Heart left ventricle (tissue), 16 donors: ENCODE measurements at regions not wholly inside any gene's neighbourhood (a gene's known extent, or its start where the extent isn't known, plus 50 kb on each side); places are given as distances from the start of the nearest gene placed in this dataset.
A peak's percentile ranks its signal among the peaks of the same experiment; 100 is the strongest.

Source experiments
- ATAC-seq, 4 donors: fragments of 200-7000 bp; cut with Tn5 transposase; one replicate each; pipeline ENCODE4 v1.9.1; 2020 to 2022; ENCODE audit warnings: moderate library complexity in 4 of 4, mild to moderate bottlenecking in 3 of 4, moderate number of reproducible peaks in 1 of 4
- DNase-seq, 5 donors: peaks; one replicate each; pipeline ENCODE4 v3.0.0-alpha.2; 2020
- H3K27ac ChIP-seq, 12 donors: fragments of 200-600 bp; sonication (generic) in 4 of 12; one replicate each; pipeline versions ENCODE4 v1.5.0 to v1.8.0; 2016 to 2022; ENCODE audit warnings: mild to moderate bottlenecking in 2 of 12
- H3K27me3 ChIP-seq, 9 donors: fragments of 200-600 bp; sonication (generic) in 2 of 9; one replicate each; pipeline versions ENCODE4 v1.5.1 to v1.8.0; 2016 to 2022; ENCODE audit warnings: mild to moderate bottlenecking in 3 of 9
- H3K36me3 ChIP-seq, 9 donors: fragments of 200-600 bp; sonication (generic) in 2 of 9; one replicate each; pipeline versions ENCODE4 v1.5.0 to v1.8.0; 2018 to 2022; ENCODE audit warnings: mild to moderate bottlenecking in 2 of 9
- H3K4me1 ChIP-seq, 12 donors: fragments of 200-600 bp; sonication (generic) in 4 of 12; one replicate each; pipeline versions ENCODE4 v1.5.0 to v1.8.0; 2016 to 2022; ENCODE audit warnings: mild to moderate bottlenecking in 3 of 12
- H3K4me3 ChIP-seq, 12 donors: fragments of 200-600 bp; sonication (generic) in 4 of 12; one replicate each; pipeline versions ENCODE4 v1.5.0 to v1.8.0; 2017 to 2022; ENCODE audit warnings: mild to moderate bottlenecking in 9 of 12, moderate library complexity in 4 of 12
- H3K9me3 ChIP-seq, 12 donors: fragments of 200-600 bp; sonication (generic) in 4 of 12; one replicate each; pipeline versions ENCODE4 v1.5.0 to v1.8.0; 2016 to 2022; ENCODE audit warnings: mild to moderate bottlenecking in 1 of 12
- POLR2A ChIP-seq, 2 donors: fragments of 450-650 bp; IDR thresholded peaks; one replicate each; pipeline ENCODE4 v1.6.1; 2017; ENCODE audit warnings: antibody characterized with exemption in 2 of 2, mild to moderate bottlenecking in 2 of 2, moderate library complexity in 2 of 2
- WGBS, 4 donors: extraction: QIAGEN DNeasy Blood & Tissue Kit in 2 of 4; methylation state at CpG; one replicate each; pipeline versions ENCODE4 v1.1.5 to v1.1.7; 2013 to 2018; 5-methylcytosine and 5-hydroxymethylcytosine counted together
- intact Hi-C, 10 donors: fragments of 100-400 bp; cut with DNase I; formaldehyde crosslinking; loops; one replicate each; pipeline versions ENCODE4 v1.11.1 to v1.14.2; 2022
- TF ChIP-seq, protein P1 (sequence below), 12 donors: fragments of 200-600 bp; sonication (generic) in 4 of 12; IDR thresholded peaks; one replicate each; pipeline versions ENCODE4 v1.5.0 to v1.8.0; 2018 to 2022; ENCODE audit warnings: antibody characterized with exemption in 12 of 12, mild to moderate bottlenecking in 5 of 12
- donor health status: ischemic (EF 13 %, LVEDD 7.1; RV severe dilation, severe dysfunction).
- donor health status: healthy with polysubstance abuse.
- donor health status: DM: no; HTN: yes; CAD: no.
- donor health status: DM: no; HTN: no; CAD: no.
- donor health status: ischemic (EF 25% LVEDD 6.9; RV normal size, moderate dysfunction).
- donor health status: ischemic (EF 25% LVEDD 5.7; RV mildly dilated, moderate dysfunction).
- donor health status: healthy.
- donor health status: DM: yes; HTN: yes; CAD: no.
- donor health status: ischemic (EF 35%, LVEDD 5.7; RV mildly dilated, moderate dysfunction).
- donor health status: nonischemic (EF 11% LVEDD 7.7; RV severe dilation, severe dysfunction).
- donor health status: DM: yes; HTN: yes; CAD: no.
- donor health status: PGD.
- donor health status: ischemic (EF 29% LVEDD 5.4; RV normal size, mild dysfunction).
- donor health status: nonischemic (EF 23%, LVEDD 6.1; RV moderate dilation, normal function).

DNA sequence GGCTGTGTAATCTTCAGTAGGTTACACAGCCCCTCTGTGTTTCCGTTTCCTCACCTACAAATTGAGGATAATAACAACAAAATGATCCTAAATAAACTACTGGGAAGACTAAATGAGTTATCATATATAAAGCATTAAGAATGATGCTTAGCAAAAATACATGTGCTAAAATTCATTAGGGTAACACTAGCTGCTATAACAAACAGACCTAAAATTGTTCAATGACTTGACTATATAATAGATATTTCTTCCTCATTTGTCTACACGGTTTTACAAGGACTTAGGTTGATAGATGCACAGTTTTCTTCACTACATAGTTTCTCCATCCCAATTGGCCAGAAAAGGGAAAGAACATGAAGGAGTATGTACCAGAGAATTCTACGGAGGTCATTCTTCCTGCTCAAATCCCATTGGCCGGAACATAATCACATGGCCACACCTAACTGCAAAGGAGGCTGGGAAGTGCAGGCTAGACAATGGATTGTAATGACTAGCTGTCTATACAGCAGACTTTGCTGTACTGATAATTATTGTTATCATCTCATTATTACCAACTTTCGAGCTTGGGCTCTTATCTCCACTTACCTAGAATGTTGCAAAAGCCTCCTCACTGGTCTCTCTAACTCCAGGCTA lies 223.5 kb upstream of the NUDT4 start:
- H3K27me3 ChIP-seq: no peaks in the 10 kb centered on the region
- peaks cover 0 to 10% (median 0%) of the 10 kb centered on the region in 12 donors for H3K9me3 ChIP-seq
- H3K36me3 ChIP-seq: no peaks in the 10 kb centered on the region
- 89 to 92% (median 91%) methylated on average over 5 of the region's 5 CpGs for WGBS, 4 donors
- ATAC-seq (no peak), DNase-seq (no peak)
- peaks cover 0 to 7% (median 0%) of the 10 kb centered on the region in 12 donors for H3K4me1 ChIP-seq
- intact Hi-C loops: no loop called here
- TF ChIP-seq, protein P1, sequence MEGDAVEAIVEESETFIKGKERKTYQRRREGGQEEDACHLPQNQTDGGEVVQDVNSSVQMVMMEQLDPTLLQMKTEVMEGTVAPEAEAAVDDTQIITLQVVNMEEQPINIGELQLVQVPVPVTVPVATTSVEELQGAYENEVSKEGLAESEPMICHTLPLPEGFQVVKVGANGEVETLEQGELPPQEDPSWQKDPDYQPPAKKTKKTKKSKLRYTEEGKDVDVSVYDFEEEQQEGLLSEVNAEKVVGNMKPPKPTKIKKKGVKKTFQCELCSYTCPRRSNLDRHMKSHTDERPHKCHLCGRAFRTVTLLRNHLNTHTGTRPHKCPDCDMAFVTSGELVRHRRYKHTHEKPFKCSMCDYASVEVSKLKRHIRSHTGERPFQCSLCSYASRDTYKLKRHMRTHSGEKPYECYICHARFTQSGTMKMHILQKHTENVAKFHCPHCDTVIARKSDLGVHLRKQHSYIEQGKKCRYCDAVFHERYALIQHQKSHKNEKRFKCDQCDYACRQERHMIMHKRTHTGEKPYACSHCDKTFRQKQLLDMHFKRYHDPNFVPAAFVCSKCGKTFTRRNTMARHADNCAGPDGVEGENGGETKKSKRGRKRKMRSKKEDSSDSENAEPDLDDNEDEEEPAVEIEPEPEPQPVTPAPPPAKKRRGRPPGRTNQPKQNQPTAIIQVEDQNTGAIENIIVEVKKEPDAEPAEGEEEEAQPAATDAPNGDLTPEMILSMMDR (IDR thresholded peaks at IDR 0.05): no peak
- TF ChIP-seq POLR2A (IDR thresholded peaks at IDR 0.05): no peak
- H3K27ac ChIP-seq: no peak overlapping the region
- H3K4me3 ChIP-seq: no peak overlapping the region

DNA sequence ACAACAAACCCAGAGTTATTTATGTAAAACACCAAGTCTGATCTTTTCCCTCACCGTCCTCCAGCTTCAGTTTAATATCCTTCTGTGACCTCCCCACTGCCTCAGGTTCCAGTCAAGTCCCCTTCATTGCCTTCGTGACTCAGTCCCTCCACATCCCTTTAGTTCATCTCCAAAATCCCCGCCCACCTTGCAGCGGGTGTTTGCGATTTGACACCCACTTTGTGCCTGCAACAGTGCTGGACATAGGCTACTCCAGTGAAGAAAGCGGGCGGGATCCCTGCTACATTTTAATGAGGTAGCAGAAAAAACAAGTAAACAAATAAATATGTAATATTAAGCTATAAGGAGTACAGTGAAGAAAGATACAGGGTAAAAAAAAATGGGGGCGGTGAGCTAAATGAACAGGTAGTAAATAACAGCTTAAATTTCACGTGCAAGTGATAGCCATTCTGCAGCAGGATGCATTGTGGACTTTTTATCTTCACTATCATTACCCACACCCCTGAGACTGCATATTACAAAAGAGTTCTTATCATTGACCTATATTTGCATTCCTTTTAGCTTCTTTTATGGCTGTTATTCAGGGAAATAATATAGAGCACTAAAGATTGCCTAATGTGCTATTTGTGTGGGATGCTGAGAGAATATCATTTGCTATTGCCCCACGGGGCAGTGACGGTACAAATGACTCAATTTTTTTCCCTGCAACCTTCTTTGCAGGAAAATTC lies 222.8 kb upstream of the NUDT4 start:
- intact Hi-C loops: no loop called here
- Histone ChIP-seq H3K36me3 (no peaks in the 10 kb centered on the region), H3K9me3 (peaks cover 0 to 10% (median 0%) of the 10 kb centered on the region in 12 donors), H3K27ac (no peak overlapping the region), H3K27me3 (no peaks in the 10 kb centered on the region), H3K4me3 (no peak overlapping the region), H3K4me1 (peaks cover 0 to 7% (median 0%) of the 10 kb centered on the region in 12 donors)
- TF ChIP-seq, protein P1 (IDR thresholded peaks at IDR 0.05): no peak
- no peak for TF ChIP-seq POLR2A (IDR thresholded peaks at IDR 0.05)
- ATAC-seq (no peak), DNase-seq (no peak)
- 87 to 90% (median 88%) methylated on average over 11 of the region's 11 CpGs for WGBS, 4 donors

DNA sequence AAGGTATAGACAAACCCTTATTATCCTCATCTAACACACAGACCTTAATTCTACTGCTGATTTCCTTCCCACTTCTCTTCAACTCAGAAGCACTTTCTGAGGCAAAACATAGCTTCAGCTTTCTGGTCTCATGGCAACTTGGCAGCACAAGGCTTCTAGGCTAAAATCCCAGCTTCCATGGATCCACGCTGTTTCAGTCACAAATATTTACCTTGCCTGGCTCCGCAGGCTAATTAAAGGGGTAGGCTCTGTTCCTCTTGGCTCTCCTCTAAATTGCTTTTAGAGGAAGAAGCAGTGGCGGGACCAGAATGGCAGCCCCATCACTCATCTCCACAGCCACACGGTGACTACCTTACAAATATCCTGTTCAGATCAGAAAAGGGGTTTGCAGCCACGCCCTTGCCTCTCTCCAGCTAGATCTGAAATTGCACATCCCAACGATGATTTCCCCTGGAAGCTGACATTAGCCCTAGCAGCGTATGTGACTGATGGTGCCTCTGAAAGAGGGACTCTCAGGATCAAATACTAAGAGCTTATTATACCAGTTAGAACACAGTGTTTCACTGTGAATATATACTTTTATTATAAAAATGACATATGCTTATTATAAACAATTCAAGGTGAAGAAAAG lies 221.5 kb upstream of the NUDT4 start:
- TF ChIP-seq, protein P1 (IDR thresholded peaks at IDR 0.05): no peak
- no peak for TF ChIP-seq POLR2A (IDR thresholded peaks at IDR 0.05)
- H3K36me3 ChIP-seq: no peaks in the 10 kb centered on the region
- no peak overlapping the region for H3K4me3 ChIP-seq
- H3K27ac ChIP-seq: peak overlapping the region in 1 of 12 donors; percentile 48
- peaks cover 0 to 10% (median 0%) of the 10 kb centered on the region in 12 donors for H3K9me3 ChIP-seq
- ATAC-seq (peak in 1 of 4 donors; percentile 44), DNase-seq (no peak)
- WGBS, 4 donors: 42 to 60% (median 52%) methylated on average over 7 of the region's 7 CpGs
- H3K4me1 ChIP-seq: peaks cover 0 to 7% (median 0%) of the 10 kb centered on the region in 12 donors
- no peaks in the 10 kb centered on the region for H3K27me3 ChIP-seq
- intact Hi-C loops: no loop called here

DNA sequence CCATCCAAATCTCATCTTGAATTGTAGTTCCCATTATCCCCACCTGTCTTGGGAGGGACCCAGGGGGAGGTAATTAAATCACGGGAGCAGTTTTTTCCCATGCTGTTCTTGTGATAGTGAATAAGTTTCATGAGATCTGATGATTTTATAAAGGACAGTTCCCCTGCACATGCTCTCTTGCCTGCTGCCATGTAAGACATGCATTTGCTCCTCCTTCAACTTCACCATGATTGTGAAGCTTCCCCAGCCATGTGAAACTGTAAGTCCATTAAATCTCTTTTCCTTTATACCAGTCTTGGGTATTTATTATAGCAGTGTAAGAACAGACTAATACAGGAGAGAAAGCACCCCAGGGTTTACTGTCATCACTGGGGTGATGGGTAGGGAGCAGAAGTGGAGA lies 220.4 kb upstream of the NUDT4 start:
- no peak for TF ChIP-seq POLR2A (IDR thresholded peaks at IDR 0.05)
- TF ChIP-seq, protein P1 (IDR thresholded peaks at IDR 0.05): no peak
- Histone ChIP-seq H3K27ac (no peak overlapping the region), H3K36me3 (no peaks in the 10 kb centered on the region), H3K27me3 (no peaks in the 10 kb centered on the region), H3K4me3 (no peak overlapping the region), H3K4me1 (peaks cover 0 to 7% (median 0%) of the 10 kb centered on the region in 12 donors), H3K9me3 (peaks cover 0 to 10% (median 0%) of the 10 kb centered on the region in 12 donors)
- ATAC-seq (no peak), DNase-seq (no peak)
- WGBS, 4 donors: 90 to 98% (median 95%) methylated on average over 1 of the region's 1 CpG
- intact Hi-C loops: no loop called here
